Esophagus muscularis mucosa (tissue), 4 donors: ENCODE measurements at regions not wholly inside any gene's neighbourhood (a gene's known extent, or its start where the extent isn't known, plus 50 kb on each side); places are given as distances from the start of the nearest gene placed in this dataset.

ENCODE experiments used
- DNase-seq: peaks from one replicate; pipeline ENCODE4 v3.0.0-alpha.2; 2017; ENCODE audit errors: extremely low spot score
- H3K27ac ChIP-seq, 4 donors: fragments of 200-600 bp; sonication (generic); replicated peaks in 1 of 4; 1 replicate in 3 of 4; 2 replicates in 1 of 4; pipeline ENCODE4 v1.5.1; 2016 to 2019; ENCODE audit warnings: mild to moderate bottlenecking in 1 of 4
- H3K27me3 ChIP-seq, 4 donors: fragments of 200-600 bp; sonication (generic); one replicate each; pipeline versions ENCODE4 v1.5.1 to v1.6.0; 2016 to 2019
- H3K36me3 ChIP-seq, 4 donors: fragments of 200-600 bp; sonication (generic); one replicate each; pipeline ENCODE4 v1.5.1; 2016 to 2019
- H3K4me1 ChIP-seq, 4 donors: fragments of 200-600 bp; sonication (generic); one replicate each; pipeline ENCODE4 v1.5.1; 2016 to 2019
- H3K4me3 ChIP-seq, 4 donors: fragments of 200-600 bp; sonication (generic); 1 replicate in 2 of 4; 2 replicates in 2 of 4; pipeline ENCODE4 v1.5.1; 2016 to 2019; ENCODE audit warnings: mild to moderate bottlenecking in 4 of 4, moderate library complexity in 1 of 4
- H3K9me3 ChIP-seq, 4 donors: fragments of 200-600 bp; sonication (generic); 1 replicate in 3 of 4; 2 replicates in 1 of 4; pipeline ENCODE4 v1.5.1; 2016 to 2019
- EP300 ChIP-seq: sonication (generic); formaldehyde crosslinking; IDR thresholded peaks from one replicate; pipeline ENCODE4 v1.6.1; 2017; ENCODE audit warnings: antibody characterized with exemption
- POLR2A ChIP-seq: fragments of 450-650 bp; IDR thresholded peaks from one replicate; pipeline ENCODE4 v1.6.1; 2017; ENCODE audit warnings: antibody characterized with exemption, moderate library complexity, mild to moderate bottlenecking, low read depth
- POLR2AphosphoS5 ChIP-seq, 2 donors: sonication (generic); formaldehyde crosslinking; IDR thresholded peaks; one replicate each; pipeline ENCODE4 v1.6.1; 2017; ENCODE audit warnings: antibody characterized with exemption in 2 of 2
- WGBS: methylation state at CpG from one replicate; pipeline ENCODE4 v1.1.5; 2018; 5-methylcytosine and 5-hydroxymethylcytosine counted together
- intact Hi-C: fragments of 100-400 bp; cut with DNase I; formaldehyde crosslinking; loops from one replicate; pipeline ENCODE4 v1.15.1; 2023
- TF ChIP-seq, protein P1 (sequence below), 3 experiments: fragments of 200-600 bp in 2 of 3; fragments of 450-650 bp in 1 of 3; sonication (generic) in 2 of 3; IDR thresholded peaks; one replicate each; pipeline ENCODE4 v1.5.1; 2017 to 2019; ENCODE audit warnings: antibody characterized with exemption in 3 of 3, mild to moderate bottlenecking in 2 of 3, moderate library complexity in 1 of 3

DNA sequence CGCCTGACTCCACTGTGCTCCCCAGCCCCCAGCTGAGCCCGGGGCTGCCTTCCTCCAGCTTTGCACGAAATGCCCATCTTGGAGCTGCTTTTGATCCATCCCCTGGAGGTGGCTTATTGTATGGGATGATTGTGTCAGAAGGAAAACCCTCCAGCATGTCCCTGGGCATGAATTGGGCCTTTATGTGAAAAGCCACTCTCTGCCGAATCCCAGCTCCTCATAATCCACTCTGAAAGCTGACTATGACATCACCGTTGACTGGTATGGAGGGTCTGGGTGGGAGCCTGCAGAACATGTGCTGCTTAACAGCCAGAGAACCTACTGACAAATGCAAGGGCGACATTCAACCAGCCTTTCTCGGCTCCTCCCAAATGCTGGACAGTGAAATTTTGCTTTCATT, 74.6 kb downstream of the NENF start:
- Histone ChIP-seq H3K9me3 (no peaks in the 10 kb centered on the region), H3K4me3 (no peak overlapping the region), H3K27ac (no peak overlapping the region), H3K27me3 (no peaks in the 10 kb centered on the region), H3K36me3 (no peaks in the 10 kb centered on the region), H3K4me1 (no peaks in the 10 kb centered on the region)
- no peak for DNase-seq
- 86% methylated on average over 6 of the region's 7 CpGs for WGBS
- intact Hi-C loops, result no loop called here
- TF ChIP-seq POLR2A (no peak), EP300 (no peak), POLR2AphosphoS5 (IDR thresholded peaks at IDR 0.05) (no peak)
- TF ChIP-seq, protein P1, sequence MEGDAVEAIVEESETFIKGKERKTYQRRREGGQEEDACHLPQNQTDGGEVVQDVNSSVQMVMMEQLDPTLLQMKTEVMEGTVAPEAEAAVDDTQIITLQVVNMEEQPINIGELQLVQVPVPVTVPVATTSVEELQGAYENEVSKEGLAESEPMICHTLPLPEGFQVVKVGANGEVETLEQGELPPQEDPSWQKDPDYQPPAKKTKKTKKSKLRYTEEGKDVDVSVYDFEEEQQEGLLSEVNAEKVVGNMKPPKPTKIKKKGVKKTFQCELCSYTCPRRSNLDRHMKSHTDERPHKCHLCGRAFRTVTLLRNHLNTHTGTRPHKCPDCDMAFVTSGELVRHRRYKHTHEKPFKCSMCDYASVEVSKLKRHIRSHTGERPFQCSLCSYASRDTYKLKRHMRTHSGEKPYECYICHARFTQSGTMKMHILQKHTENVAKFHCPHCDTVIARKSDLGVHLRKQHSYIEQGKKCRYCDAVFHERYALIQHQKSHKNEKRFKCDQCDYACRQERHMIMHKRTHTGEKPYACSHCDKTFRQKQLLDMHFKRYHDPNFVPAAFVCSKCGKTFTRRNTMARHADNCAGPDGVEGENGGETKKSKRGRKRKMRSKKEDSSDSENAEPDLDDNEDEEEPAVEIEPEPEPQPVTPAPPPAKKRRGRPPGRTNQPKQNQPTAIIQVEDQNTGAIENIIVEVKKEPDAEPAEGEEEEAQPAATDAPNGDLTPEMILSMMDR (IDR thresholded peaks at IDR 0.05), result no peak

DNA sequence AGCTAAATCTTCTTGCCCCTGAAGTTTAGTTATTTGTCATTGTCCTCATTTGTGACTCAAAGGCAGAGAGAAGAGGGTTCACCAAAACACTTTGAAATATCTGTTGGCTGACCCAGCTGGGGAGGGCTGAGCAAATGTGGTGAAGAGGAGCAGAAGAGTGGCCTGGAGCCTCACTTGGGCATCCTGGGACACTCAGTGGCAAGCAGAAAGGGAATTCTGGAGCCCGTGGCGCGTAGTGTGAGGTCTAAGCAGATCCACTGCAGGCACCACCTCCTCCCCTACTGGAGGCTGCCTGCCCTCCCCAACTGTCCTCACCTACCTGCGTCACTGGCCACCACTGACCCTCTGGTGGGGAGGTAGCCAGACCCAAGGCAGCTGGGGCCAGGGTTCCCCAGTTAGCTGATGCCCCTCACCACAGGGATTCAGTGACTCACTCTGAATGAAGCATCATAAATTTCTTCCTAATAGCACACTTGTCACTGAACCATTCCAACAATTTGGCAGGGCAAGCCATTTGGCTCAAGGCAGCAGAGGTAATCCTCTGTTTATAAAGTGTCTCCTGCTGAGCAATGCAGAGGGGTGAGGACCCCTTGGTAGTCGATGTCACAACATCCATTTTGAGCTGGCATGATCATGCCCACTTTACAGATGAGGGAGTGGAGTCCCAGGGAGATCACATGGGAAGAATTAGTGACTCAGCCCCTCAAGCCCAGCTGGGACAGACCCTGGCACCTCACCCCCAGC, 80.3 kb downstream of the NENF start:
- DNase-seq, result no peak
- H3K36me3 ChIP-seq, result no peaks in the 10 kb centered on the region
- TF ChIP-seq EP300 (no peak), POLR2A (no peak), POLR2AphosphoS5 (IDR thresholded peaks at IDR 0.05) (no peak)
- TF ChIP-seq, protein P1 (IDR thresholded peaks at IDR 0.05), result no peak
- WGBS, result 55% methylated on average over 5 of the region's 5 CpGs
- no peak overlapping the region for H3K27ac ChIP-seq
- intact Hi-C loops, result no loop called here
- no peak overlapping the region for H3K4me3 ChIP-seq
- H3K4me1 ChIP-seq, result peaks cover 12 to 26% (median 19%) of the 10 kb centered on the region in 4 donors
- peaks cover 0 to 35% (median 0%) of the 10 kb centered on the region in 4 donors for H3K27me3 ChIP-seq
- H3K9me3 ChIP-seq, result no peaks in the 10 kb centered on the region

DNA sequence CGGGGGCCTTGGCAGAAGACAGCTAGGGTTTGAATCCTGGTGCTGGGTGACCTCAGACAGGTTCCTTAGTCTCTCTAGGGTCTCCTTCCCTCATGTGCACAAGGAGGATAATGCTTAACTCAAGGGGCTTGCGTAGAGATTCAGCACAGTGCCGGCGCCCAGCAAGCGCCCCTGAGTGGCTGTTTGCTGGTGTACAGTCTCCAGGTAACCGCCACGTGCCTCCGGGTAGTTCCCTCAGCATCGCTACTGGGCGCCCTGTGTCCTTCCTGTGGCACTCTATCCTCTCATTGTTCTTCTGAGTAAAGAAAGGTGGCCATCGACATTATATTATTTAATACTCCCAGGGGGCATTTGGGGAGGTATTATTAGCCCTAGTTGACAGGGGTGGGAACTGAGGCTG, 80.9 kb downstream of the NENF start:
- TF ChIP-seq EP300, result no peak
- TF ChIP-seq, protein P1 (IDR thresholded peaks at IDR 0.05), result no peak
- no peak for TF ChIP-seq POLR2AphosphoS5 (IDR thresholded peaks at IDR 0.05)
- TF ChIP-seq POLR2A, result no peak
- H3K9me3 ChIP-seq, result no peaks in the 10 kb centered on the region
- peaks cover 0 to 35% (median 0%) of the 10 kb centered on the region in 4 donors for H3K27me3 ChIP-seq
- no peaks in the 10 kb centered on the region for H3K36me3 ChIP-seq
- H3K4me3 ChIP-seq, result no peak overlapping the region
- intact Hi-C loops, result no loop called here
- no peak for DNase-seq
- peaks cover 12 to 32% (median 23%) of the 10 kb centered on the region in 4 donors for H3K4me1 ChIP-seq
- WGBS, result 81% methylated on average over 9 of the region's 11 CpGs
- no peak overlapping the region for H3K27ac ChIP-seq

DNA sequence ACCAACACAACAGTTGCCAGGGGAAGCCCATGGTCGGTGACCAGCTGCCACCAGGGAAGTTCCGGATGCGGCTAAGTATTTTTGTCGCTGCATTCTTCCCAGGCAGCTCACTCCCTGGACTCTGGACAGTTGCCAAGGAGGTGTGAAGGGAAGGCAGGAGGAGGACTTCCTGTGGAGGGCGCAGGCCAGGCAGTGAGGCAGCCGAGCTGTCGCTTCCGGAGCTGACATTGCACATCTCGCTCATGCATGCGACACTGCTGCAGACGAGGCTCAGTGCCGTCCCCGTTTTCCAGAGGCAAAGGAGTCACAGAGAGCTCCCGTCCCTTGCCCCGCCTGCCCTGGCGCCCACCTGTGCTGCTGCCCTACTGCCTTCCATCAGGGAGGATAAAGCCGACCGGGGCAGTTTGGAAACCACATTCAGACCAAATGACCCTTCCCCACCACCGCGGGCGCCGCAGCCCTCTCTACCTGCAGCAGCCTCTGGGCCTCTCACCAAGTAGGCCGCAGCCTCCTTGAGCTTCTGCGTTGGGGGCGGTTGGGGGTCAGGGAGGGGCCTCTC, 81.4 kb downstream of the NENF start:
- 36% methylated on average over 22 of the region's 25 CpGs for WGBS

More for the DNA sequence above, 81.4 kb downstream of the NENF start:
- intact Hi-C loops, result no loop called here
- Histone ChIP-seq H3K4me3 (peak overlapping the region; percentile 38 to 41 (median 38)), H3K4me1 (peaks cover 12 to 38% (median 28%) of the 10 kb centered on the region in 4 donors), H3K36me3 (no peaks in the 10 kb centered on the region), H3K27ac (no peak overlapping the region), H3K27me3 (peaks cover 0 to 35% (median 0%) of the 10 kb centered on the region in 4 donors), H3K9me3 (no peaks in the 10 kb centered on the region)
- no peak for DNase-seq
- TF ChIP-seq, protein P1 (IDR thresholded peaks at IDR 0.05), result no peak
- no peak for TF ChIP-seq POLR2A
- TF ChIP-seq POLR2AphosphoS5 (IDR thresholded peaks at IDR 0.05), result no peak
- TF ChIP-seq EP300, result no peak
